ENCODE measurements at regions not wholly inside any gene's neighbourhood (a gene's known extent, or its start where the extent isn't known, plus 50 kb on each side); places are given as distances from the start of the nearest gene placed in this dataset.

DNA sequence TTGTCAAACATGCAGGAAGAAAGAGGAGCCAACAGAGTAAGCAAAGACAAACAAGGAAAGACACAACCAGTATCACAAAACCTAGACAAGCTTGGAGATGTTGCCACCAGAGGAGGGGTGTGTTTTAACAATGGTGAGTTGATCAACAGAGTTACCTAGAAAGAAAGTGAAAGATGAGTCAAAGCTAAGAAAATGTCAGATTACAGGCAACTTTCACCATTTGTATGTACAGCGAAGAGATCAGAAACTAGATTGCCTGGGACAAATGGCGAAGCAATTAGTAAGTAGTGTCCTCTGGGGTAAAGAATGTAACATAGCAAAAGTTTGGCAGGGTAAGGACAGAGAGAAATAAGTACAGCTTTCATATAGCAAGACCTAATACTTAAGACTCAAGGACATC is 51.6 kb upstream of the POU3F2 start:
- H3K9me3 Mint-ChIP-seq: peaks cover 0 to 2% of the 10 kb centered on the region in 2 donors
- no peak overlapping the region for H3K4me3 Mint-ChIP-seq
- H3K27ac Mint-ChIP-seq: no peak overlapping the region
- ATAC-seq (replicated peaks): no peak
- H3K4me1 Mint-ChIP-seq: no peaks in the 10 kb centered on the region
- H3K27me3 Mint-ChIP-seq: peaks cover 34 to 36% of the 10 kb centered on the region in 2 donors
- no peaks in the 10 kb centered on the region for H3K36me3 Mint-ChIP-seq
- no peak for DNase-seq

DNA sequence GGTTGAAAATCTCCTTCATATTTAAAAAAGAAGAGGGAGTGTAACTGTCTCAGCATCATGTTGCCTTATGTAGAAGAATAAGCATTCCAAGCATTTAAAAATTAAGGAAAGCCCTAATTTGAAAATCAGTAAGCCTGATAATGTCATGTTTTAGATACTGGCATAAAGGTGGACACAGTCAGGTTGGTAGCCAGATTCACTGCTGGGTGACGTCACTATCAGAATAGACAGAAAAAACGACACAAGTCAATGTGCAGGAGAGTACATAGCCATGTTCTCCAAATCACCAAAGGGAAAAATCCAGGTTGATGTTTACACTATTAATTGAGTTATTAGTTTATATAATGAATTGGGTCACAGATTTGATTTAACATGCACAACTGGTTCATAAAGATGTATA is 50.8 kb upstream of the POU3F2 start:
- H3K27me3 Mint-ChIP-seq: peaks cover 36% of the 10 kb centered on the region in 2 donors

More for the DNA sequence above, 50.8 kb upstream of the POU3F2 start:
- no peak overlapping the region for H3K4me3 Mint-ChIP-seq
- no peaks in the 10 kb centered on the region for H3K36me3 Mint-ChIP-seq
- ATAC-seq (replicated peaks) (no peak), DNase-seq (no peak)
- H3K27ac Mint-ChIP-seq: no peak overlapping the region
- peaks cover 0 to 2% of the 10 kb centered on the region in 2 donors for H3K9me3 Mint-ChIP-seq
- no peaks in the 10 kb centered on the region for H3K4me1 Mint-ChIP-seq

All from stimulated activated naive B cell treated with anti-CD40 and anti-IgM and Interleukin-4, amounts not matched to agents 10 μg/mL and 1 μg/mL and 100 μg/mL, for 72 hours (primary cell).